Bronchial epithelial cell (primary cell): ENCODE measurements at regions not wholly inside any gene's neighbourhood (a gene's known extent, or its start where the extent isn't known, plus 50 kb on each side); places are given as distances from the start of the nearest gene placed in this dataset.
"Not testable (repeated sequence)": the region's sequence is repeated elsewhere in the genome, so short reads cannot be mapped to it uniquely, and the experiment has no call there.

Experiments
- DNase-seq: peaks from one replicate; pipeline ENCODE4 v3.0.0-alpha.2; 2010; ENCODE audit warnings: low read depth
- FAIRE-seq: peaks from 2 replicates; lab custom pipeline; 2011; peaks lifted over from hg19 to GRCh38; lab: Jason Lieb, UNC
- H3K27me3 ChIP-seq: 2 replicates; pipeline ENCODE4 v1.5.1; 2011; ENCODE audit warnings: low read length; ENCODE audit not compliant: control insufficient read depth, insufficient read depth
- H3K36me3 ChIP-seq: 2 replicates; pipeline ENCODE4 v1.5.1; 2011; ENCODE audit warnings: low read length; ENCODE audit not compliant: control insufficient read depth, insufficient read depth
- H3K4me3 ChIP-seq: 2 replicates; pipeline ENCODE4 v1.5.1; 2011; ENCODE audit warnings: mild to moderate bottlenecking, low read depth, low read length, control low read depth
- CTCF ChIP-seq: IDR thresholded peaks from 2 replicates; pipeline ENCODE4 v1.5.1; 2011; ENCODE audit warnings: mild to moderate bottlenecking, moderate library complexity, low read length, control low read depth, inconsistent platforms; ENCODE audit not compliant: insufficient read depth, severe bottlenecking

DNA sequence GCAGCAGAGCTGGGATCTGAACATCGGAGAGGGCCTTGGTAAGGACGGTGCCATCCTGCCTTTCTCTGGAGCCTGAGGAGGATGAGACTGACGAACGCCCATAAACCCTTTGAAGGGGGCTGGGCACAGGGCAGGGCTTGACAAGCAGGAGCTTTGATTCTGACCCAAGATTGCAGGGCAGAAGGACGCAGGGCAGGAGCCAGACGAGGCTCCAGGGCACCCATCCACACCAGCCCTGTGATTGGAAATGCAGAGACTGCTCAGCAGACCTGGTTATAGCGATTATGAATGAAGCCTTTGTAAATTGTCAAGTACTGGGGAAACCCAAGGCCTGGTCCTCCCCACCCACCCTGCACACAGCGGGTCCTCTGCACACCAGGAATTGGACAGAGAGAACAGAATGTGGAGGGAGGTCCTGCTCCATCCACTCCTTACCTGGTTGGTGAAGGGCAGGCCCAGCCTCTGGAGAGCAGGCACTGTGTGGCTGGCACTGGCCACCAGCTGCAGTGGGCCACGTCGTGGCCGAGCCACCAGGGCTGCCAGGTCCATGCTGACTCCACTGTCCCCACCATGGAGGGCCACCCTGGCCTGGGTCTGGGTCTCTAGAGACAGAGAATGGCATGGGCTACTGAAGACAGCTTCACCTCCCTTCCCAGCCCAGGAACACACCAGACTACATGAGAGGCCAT is 68.8 kb downstream of the RMI2 start:
- DNase-seq (no peak), FAIRE-seq (no peak)
- H3K4me3 ChIP-seq = no peak overlapping the region

GRCh38 chr16:11414815-11415775 is 69.8 kb downstream of the RMI2 start:
- FAIRE-seq (no peak), DNase-seq (no peak)
- Histone ChIP-seq H3K4me3 (no peak overlapping the region), H3K36me3 (no peaks in the 10 kb centered on the region), H3K27me3 (no peaks in the 10 kb centered on the region)
- TF ChIP-seq CTCF = no peak

More for the DNA sequence above, 68.8 kb downstream of the RMI2 start:
- Histone ChIP-seq H3K36me3 (no peaks in the 10 kb centered on the region), H3K27me3 (no peaks in the 10 kb centered on the region)
- no peak for TF ChIP-seq CTCF

DNA sequence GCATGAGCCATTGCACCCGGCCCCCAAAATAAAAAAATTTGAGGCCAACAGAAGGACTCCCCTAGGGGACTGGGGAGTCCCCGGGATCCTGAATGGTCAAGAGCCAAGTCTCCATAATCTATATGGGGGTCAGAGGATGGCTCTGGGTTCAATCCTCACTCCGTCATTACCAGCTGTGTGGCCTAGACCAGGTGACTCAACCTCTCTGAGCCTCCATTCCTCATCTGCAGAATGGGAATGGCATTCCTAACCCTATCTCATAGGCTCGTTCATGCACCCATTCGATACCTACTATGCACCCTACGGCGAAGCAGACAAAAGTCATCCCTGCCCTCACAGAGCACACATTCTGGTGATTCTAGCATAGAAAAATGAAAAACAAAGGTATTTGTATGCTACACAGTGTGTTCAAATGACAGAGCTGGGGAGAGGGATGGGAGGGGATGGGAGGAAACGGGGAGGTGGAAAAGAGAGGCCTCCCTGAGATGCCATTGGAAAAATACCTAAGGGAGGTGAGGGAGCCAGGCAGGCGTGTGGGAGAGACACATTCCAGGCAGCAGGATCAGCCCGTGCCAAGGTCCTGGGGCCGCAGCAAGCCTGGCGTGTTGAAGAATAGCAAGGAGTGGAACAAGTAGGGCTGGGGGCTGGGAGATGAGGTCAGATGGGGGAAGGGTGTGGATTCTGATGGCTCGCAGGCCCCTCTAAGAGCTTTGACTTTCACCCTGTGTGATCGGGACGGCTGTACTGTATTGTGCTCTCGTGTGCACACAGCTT is 71.2 kb downstream of the RMI2 start:
- no peak overlapping the region for H3K4me3 ChIP-seq
- no peaks in the 10 kb centered on the region for H3K36me3 ChIP-seq
- DNase-seq (no peak), FAIRE-seq (no peak)
- TF ChIP-seq CTCF = no peak
- H3K27me3 ChIP-seq = no peaks in the 10 kb centered on the region

GRCh38 chr16:11417487-11417886 is 72.2 kb downstream of the RMI2 start:
- no peak for FAIRE-seq
- DNase-seq = no peak
- TF ChIP-seq CTCF = no peak
- no peak overlapping the region for H3K4me3 ChIP-seq
- H3K36me3 ChIP-seq = no peaks in the 10 kb centered on the region
- no peaks in the 10 kb centered on the region for H3K27me3 ChIP-seq

- Histone ChIP-seq H3K27me3 (no peaks in the 10 kb centered on the region), H3K36me3 (no peaks in the 10 kb centered on the region), H3K4me3 (no peak overlapping the region)
- DNase-seq (no peak), FAIRE-seq (no peak)
- no peak for TF ChIP-seq CTCF
Measured at GRCh38 chr16:11418506-11418905, 73.2 kb downstream of the RMI2 start.

- FAIRE-seq, DNase-seq: not testable (repeated sequence)
Measured at GRCh38 chr16:11420067-11420466, 74.8 kb downstream of the RMI2 start.

More at GRCh38 chr16:11420067-11420466, 74.8 kb downstream of the RMI2 start:
- H3K4me3 ChIP-seq, H3K27me3 ChIP-seq, H3K36me3 ChIP-seq: not testable (repeated sequence)
